ENCODE measurements at regions not wholly inside any gene's neighbourhood (a gene's known extent, or its start where the extent isn't known, plus 50 kb on each side); places are given as distances from the start of the nearest gene placed in this dataset.

GRCh38 chr2:123928358-123928757 lies 96.7 kb upstream of the CNTNAP5 start:
- Histone ChIP-seq H3K4me3 (no peak overlapping the region), H3K9me3 (replicated peaks) (peaks cover 19% of the 10 kb centered on the region), H3K27ac (replicated peaks) (no peak overlapping the region), H3K27me3 (ENCODE audit: low read depth) (no peaks in the 10 kb centered on the region), H3K36me3 (no peaks in the 10 kb centered on the region), H3K4me1 (no peaks in the 10 kb centered on the region)
- intact Hi-C loops (cut with micrococcal nuclease) = no loop called here
- DNase-seq = no peak
- no peak for TF ChIP-seq CTCF (IDR thresholded peaks at IDR 0.05; ENCODE audit: borderline replicate concordance)

DNA sequence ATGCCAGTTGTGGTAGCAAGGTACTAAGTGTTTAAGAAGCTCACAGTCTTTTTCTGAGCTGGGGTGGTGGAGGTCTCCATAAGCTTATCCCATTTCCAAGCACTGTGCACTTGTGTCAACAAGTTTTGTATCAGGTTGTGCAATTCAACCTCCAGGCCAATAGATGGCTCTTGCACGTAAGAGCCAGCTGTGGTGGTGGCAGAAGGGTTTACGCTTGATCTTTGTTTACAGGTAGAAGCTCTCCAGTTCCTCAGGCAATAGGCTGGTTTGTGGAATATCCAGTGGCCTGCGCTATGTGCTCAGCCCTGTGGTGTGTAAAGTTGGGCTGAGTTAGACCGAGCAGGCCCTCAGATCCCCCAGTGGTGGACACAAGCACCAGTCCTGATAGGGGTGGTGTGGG lies 89.7 kb upstream of the CNTNAP5 start:
- no peak overlapping the region for H3K4me3 ChIP-seq
- TF ChIP-seq CTCF (IDR thresholded peaks at IDR 0.05; ENCODE audit: borderline replicate concordance) = no peak
- no peaks in the 10 kb centered on the region for H3K27me3 ChIP-seq (ENCODE audit: low read depth)
- no peak overlapping the region for H3K27ac ChIP-seq (replicated peaks)
- H3K36me3 ChIP-seq = no peaks in the 10 kb centered on the region
- DNase-seq = no peak
- intact Hi-C loops (cut with micrococcal nuclease) = no loop called here
- H3K4me1 ChIP-seq = no peaks in the 10 kb centered on the region
- H3K9me3 ChIP-seq (replicated peaks) = peaks cover 17% of the 10 kb centered on the region

- Histone ChIP-seq H3K4me1 (no peaks in the 10 kb centered on the region), H3K27me3 (ENCODE audit: low read depth) (no peaks in the 10 kb centered on the region), H3K9me3 (replicated peaks) (peaks cover 2% of the 10 kb centered on the region), H3K4me3 (no peak overlapping the region), H3K36me3 (no peaks in the 10 kb centered on the region), H3K27ac (replicated peaks) (no peak overlapping the region)
- intact Hi-C loops (cut with micrococcal nuclease) = no loop called here
- no peak for TF ChIP-seq CTCF (IDR thresholded peaks at IDR 0.05; ENCODE audit: borderline replicate concordance)
- no peak for DNase-seq
Measured at GRCh38 chr2:123953846-123954245, 71.2 kb upstream of the CNTNAP5 start.

DNA sequence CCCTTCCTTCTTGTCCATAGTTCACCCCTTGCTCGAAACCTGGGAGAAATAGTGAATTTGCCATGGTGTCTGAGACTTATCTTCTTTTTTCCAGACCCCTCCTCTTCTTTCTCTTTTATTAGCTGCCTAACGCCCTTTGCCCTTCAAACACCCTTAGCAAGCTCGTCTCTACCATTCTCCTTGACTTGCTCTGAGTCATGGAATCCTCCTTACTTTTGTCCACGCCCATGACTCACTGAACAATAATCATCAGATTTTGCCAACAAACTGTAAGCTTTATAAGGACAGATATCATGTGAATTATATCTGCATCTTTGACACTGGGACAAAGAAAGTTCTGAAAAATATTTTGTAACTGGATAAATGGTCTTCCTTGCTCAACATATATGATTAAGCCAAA lies 67.1 kb upstream of the CNTNAP5 start:
- no peak overlapping the region for H3K27ac ChIP-seq (replicated peaks)
- no peak for TF ChIP-seq CTCF (IDR thresholded peaks at IDR 0.05; ENCODE audit: borderline replicate concordance)
- no peaks in the 10 kb centered on the region for H3K4me1 ChIP-seq
- H3K4me3 ChIP-seq = no peak overlapping the region
- DNase-seq = no peak
- H3K36me3 ChIP-seq = no peaks in the 10 kb centered on the region
- H3K9me3 ChIP-seq (replicated peaks) = peaks cover 36% of the 10 kb centered on the region
- intact Hi-C loops (cut with micrococcal nuclease) = no loop called here
- no peaks in the 10 kb centered on the region for H3K27me3 ChIP-seq (ENCODE audit: low read depth)

GRCh38 chr2:123961576-123961975 lies 63.5 kb upstream of the CNTNAP5 start:
- Histone ChIP-seq H3K27ac (replicated peaks) (no peak overlapping the region), H3K4me1 (no peaks in the 10 kb centered on the region), H3K36me3 (no peaks in the 10 kb centered on the region), H3K4me3 (no peak overlapping the region), H3K27me3 (ENCODE audit: low read depth) (no peaks in the 10 kb centered on the region), H3K9me3 (replicated peaks) (peaks cover 47% of the 10 kb centered on the region)
- no peak for TF ChIP-seq CTCF (IDR thresholded peaks at IDR 0.05; ENCODE audit: borderline replicate concordance)
- intact Hi-C loops (cut with micrococcal nuclease) = no loop called here
- DNase-seq = no peak
